Trophoblast cell (in vitro differentiated cells and primary cell): ENCODE measurements at regions not wholly inside any gene's neighbourhood (a gene's known extent, or its start where the extent isn't known, plus 50 kb on each side); places are given as distances from the start of the nearest gene placed in this dataset.
"Not testable (repeated sequence)": the region's sequence is repeated elsewhere in the genome, so short reads cannot be mapped to it uniquely, and the experiment has no call there.

ENCODE experiments used
- DNase-seq, 2 donors: peaks; one replicate each; pipeline ENCODE4 v3.0.0-alpha.2; 2016
- H2AFZ ChIP-seq: 2 replicates; pipeline ENCODE4 v1.6.1; 2013; ENCODE audit warnings: low read length, moderate library complexity, mild to moderate bottlenecking; ENCODE audit not compliant: insufficient read depth, poor library complexity
- H2AK5ac ChIP-seq: 2 replicates; pipeline ENCODE4 v1.6.1; 2013; ENCODE audit warnings: mild to moderate bottlenecking, low read length
- H2BK120ac ChIP-seq: 2 replicates; pipeline ENCODE4 v1.6.1; 2013; ENCODE audit warnings: low read length, mild to moderate bottlenecking, moderate library complexity; ENCODE audit not compliant: insufficient read depth, poor library complexity
- H2BK12ac ChIP-seq: 2 replicates; pipeline ENCODE4 v1.6.1; 2013; ENCODE audit warnings: mild to moderate bottlenecking, low read length, moderate library complexity
- H2BK5ac ChIP-seq: 2 replicates; pipeline ENCODE4 v1.6.1; 2013; ENCODE audit warnings: low read length, low read depth, moderate library complexity, mild to moderate bottlenecking; ENCODE audit not compliant: poor library complexity
- H3K14ac ChIP-seq: 2 replicates; pipeline ENCODE4 v1.6.1; 2013; ENCODE audit warnings: mild to moderate bottlenecking, low read length
- H3K18ac ChIP-seq: 2 replicates; pipeline ENCODE4 v1.6.1; 2013; ENCODE audit warnings: mild to moderate bottlenecking, low read length
- H3K23ac ChIP-seq: 2 replicates; pipeline ENCODE4 v1.6.1; 2013; ENCODE audit warnings: low read length
- H3K27ac ChIP-seq: 2 replicates; pipeline ENCODE4 v1.5.1; 2013; ENCODE audit warnings: low read depth, mild to moderate bottlenecking, inconsistent platforms, low read length, moderate library complexity
- H3K27me3 ChIP-seq: 2 replicates; pipeline ENCODE4 v1.6.1; 2013; ENCODE audit warnings: inconsistent platforms, mild to moderate bottlenecking, low read length, moderate library complexity; ENCODE audit not compliant: insufficient read depth
- H3K36me3 ChIP-seq, 2 experiments: 1 replicate in 1 of 2; 2 replicates in 1 of 2; pipeline ENCODE4 v1.6.1; 2013; ENCODE audit warnings: low read length in 2 of 2, mild to moderate bottlenecking in 2 of 2, moderate library complexity in 1 of 2; ENCODE audit not compliant: insufficient read depth in 2 of 2, control insufficient read depth in 1 of 2
- H3K4ac ChIP-seq: 2 replicates; pipeline ENCODE4 v1.6.1; 2013; ENCODE audit warnings: low read depth, mild to moderate bottlenecking, low read length, moderate library complexity
- H3K4me1 ChIP-seq, 2 experiments: 1 replicate in 1 of 2; 2 replicates in 1 of 2; pipeline ENCODE4 v1.6.1; 2013; ENCODE audit warnings: low read length in 2 of 2, mild to moderate bottlenecking in 2 of 2, moderate library complexity in 1 of 2; ENCODE audit not compliant: insufficient read depth in 2 of 2, control insufficient read depth in 1 of 2
- H3K4me2 ChIP-seq: 2 replicates; pipeline ENCODE4 v1.6.1; 2013; ENCODE audit warnings: inconsistent platforms, mild to moderate bottlenecking, low read length, moderate library complexity
- H3K4me3 ChIP-seq: 2 replicates; pipeline ENCODE4 v1.5.1; 2013; ENCODE audit warnings: mild to moderate bottlenecking, low read depth, low read length, inconsistent platforms
- H3K79me1 ChIP-seq: one replicate; pipeline ENCODE4 v1.6.1; 2013; ENCODE audit warnings: low read length
- H3K79me2 ChIP-seq: 2 replicates; pipeline ENCODE4 v1.6.1; 2013; ENCODE audit warnings: low read length, mild to moderate bottlenecking; ENCODE audit not compliant: control insufficient read depth, insufficient read depth, poor library complexity
- H3K9ac ChIP-seq: 2 replicates; pipeline ENCODE4 v1.6.1; 2013; ENCODE audit warnings: mild to moderate bottlenecking, low read length
- H3K9me3 ChIP-seq: 2 replicates; pipeline ENCODE4 v1.6.1; 2013; ENCODE audit warnings: low read depth, mild to moderate bottlenecking, control low read depth, inconsistent platforms, low read length; ENCODE audit not compliant: insufficient read depth
- H4K12ac ChIP-seq: 2 replicates; pipeline ENCODE4 v1.6.1; 2013; ENCODE audit warnings: low read depth, mild to moderate bottlenecking, low read length, moderate library complexity
- H4K8ac ChIP-seq: 2 replicates; pipeline ENCODE4 v1.6.1; 2013; ENCODE audit warnings: low read depth, mild to moderate bottlenecking, low read length, moderate library complexity
- H4K91ac ChIP-seq: one replicate; pipeline ENCODE4 v1.6.1; 2013; ENCODE audit warnings: low read depth, mild to moderate bottlenecking, low read length, moderate library complexity
- WGBS: extraction: QIAGEN DNeasy Blood & Tissue Kit; methylation state at CpG from one replicate; pipeline ENCODE4 v1.1.7; 2013; ENCODE audit warnings: missing lambda C conversion rate; ENCODE audit not compliant: insufficient read length, insufficient coverage; ENCODE audit errors: extremely low coverage; 5-methylcytosine and 5-hydroxymethylcytosine counted together

GRCh38 chr14:46136456-46136855 lies 515.1 kb downstream of the RPL10L start:
- no peaks in the 10 kb centered on the region for H3K79me2 ChIP-seq
- H2BK120ac ChIP-seq, result no peak overlapping the region
- H3K4me1 ChIP-seq, result no peaks in the 10 kb centered on the region
- H3K23ac ChIP-seq, result no peak overlapping the region
- H3K27ac ChIP-seq, result no peak overlapping the region
- no peaks in the 10 kb centered on the region for H3K36me3 ChIP-seq
- no peak overlapping the region for H3K14ac ChIP-seq
- H3K4ac ChIP-seq, result no peak overlapping the region
- H3K9ac ChIP-seq, result no peak overlapping the region
- H4K91ac ChIP-seq, result no peak overlapping the region
- no peaks in the 10 kb centered on the region for H3K79me1 ChIP-seq
- no peak overlapping the region for H2BK5ac ChIP-seq
- H4K8ac ChIP-seq, result no peak overlapping the region
- no CpG with 5 or more reads among the region's 1 CpG for WGBS
- H3K4me2 ChIP-seq, result no peak overlapping the region
- no peaks in the 10 kb centered on the region for H3K9me3 ChIP-seq
- H3K27me3 ChIP-seq, result no peaks in the 10 kb centered on the region
- no peak overlapping the region for H2BK12ac ChIP-seq
- no peak overlapping the region for H2AFZ ChIP-seq
- H2AK5ac ChIP-seq, result no peak overlapping the region
- no peak for DNase-seq
- H4K12ac ChIP-seq, result no peak overlapping the region
- no peak overlapping the region for H3K4me3 ChIP-seq
- no peak overlapping the region for H3K18ac ChIP-seq

GRCh38 chr14:46108228-46108627 lies 543.4 kb downstream of the RPL10L start:
- Histone ChIP-seq H3K4me3 (no peak overlapping the region), H4K12ac (no peak overlapping the region), H3K14ac (no peak overlapping the region), H2AK5ac (no peak overlapping the region), H4K8ac (no peak overlapping the region), H3K27ac (no peak overlapping the region), H3K36me3 (no peaks in the 10 kb centered on the region), H4K91ac (no peak overlapping the region), H3K18ac (no peak overlapping the region), H3K79me2 (no peaks in the 10 kb centered on the region), H2BK12ac (no peak overlapping the region), H2AFZ (no peak overlapping the region), H3K4me2 (no peak overlapping the region), H3K4ac (no peak overlapping the region), H3K9me3 (peaks cover 24% of the 10 kb centered on the region), H3K27me3 (no peaks in the 10 kb centered on the region), H3K23ac (no peak overlapping the region), H2BK120ac (no peak overlapping the region), H3K9ac (no peak overlapping the region), H2BK5ac (no peak overlapping the region), H3K79me1 (no peaks in the 10 kb centered on the region), H3K4me1 (no peaks in the 10 kb centered on the region)
- DNase-seq, result no peak
- WGBS, result no CpG with 5 or more reads among the region's 2 CpGs

GRCh38 chr14:46100901-46101300 lies 550.7 kb downstream of the RPL10L start:
- H3K27me3 ChIP-seq, H2BK12ac ChIP-seq, H3K9me3 ChIP-seq, H4K8ac ChIP-seq, H4K12ac ChIP-seq, H3K18ac ChIP-seq, H3K9ac ChIP-seq, H3K23ac ChIP-seq, H3K79me1 ChIP-seq, H2BK120ac ChIP-seq, H2AFZ ChIP-seq, H3K4ac ChIP-seq, H3K4me1 ChIP-seq, H3K4me3 ChIP-seq, H2BK5ac ChIP-seq, DNase-seq, H3K4me2 ChIP-seq, H3K14ac ChIP-seq, H4K91ac ChIP-seq, H3K79me2 ChIP-seq, H2AK5ac ChIP-seq, H3K27ac ChIP-seq, H3K36me3 ChIP-seq: not testable (repeated sequence)
- no CpG with 5 or more reads among the region's 8 CpGs for WGBS

- Histone ChIP-seq H3K4me1 (no peaks in the 10 kb centered on the region), H3K18ac (no peak overlapping the region), H4K91ac (no peak overlapping the region), H2BK120ac (no peak overlapping the region), H3K23ac (no peak overlapping the region), H3K9me3 (no peaks in the 10 kb centered on the region), H2BK12ac (no peak overlapping the region), H3K36me3 (no peaks in the 10 kb centered on the region), H3K4me2 (no peak overlapping the region), H2BK5ac (no peak overlapping the region), H3K4me3 (no peak overlapping the region), H2AK5ac (no peak overlapping the region), H3K4ac (no peak overlapping the region), H3K9ac (no peak overlapping the region), H4K12ac (no peak overlapping the region), H3K27ac (no peak overlapping the region), H2AFZ (no peak overlapping the region), H4K8ac (no peak overlapping the region), H3K79me1 (no peaks in the 10 kb centered on the region), H3K14ac (no peak overlapping the region), H3K27me3 (no peaks in the 10 kb centered on the region), H3K79me2 (no peaks in the 10 kb centered on the region)
- WGBS, result no CpG with 5 or more reads among the region's 3 CpGs
- DNase-seq, result no peak
Observed at GRCh38 chr14:46091819-46092218, 559.8 kb downstream of the RPL10L start.
